SU-DHL-6 (cell line): ENCODE measurements at regions not wholly inside any gene's neighbourhood (a gene's known extent, or its start where the extent isn't known, plus 50 kb on each side); places are given as distances from the start of the nearest gene placed in this dataset.

Experiments
- CTCF ChIP-seq: fragments of 200-600 bp; sonication (generic); IDR thresholded peaks from one replicate; pipeline ENCODE4 v1.5.1; 2017; ENCODE audit warnings: antibody characterized with exemption, mild to moderate bottlenecking, low read length, moderate library complexity; ENCODE audit not compliant: insufficient read depth, poor library complexity, severe bottlenecking
- EZH2phosphoT487 ChIP-seq: fragments of 200-600 bp; sonication (generic), shearing (Covaris generic); conservative IDR thresholded peaks from 2 replicates; pipeline ENCODE4 v1.6.1; 2018; ENCODE audit warnings: mild to moderate bottlenecking, antibody characterized with exemption, low read length, moderate library complexity, mixed read lengths

- TF ChIP-seq CTCF, result no peak
- TF ChIP-seq EZH2phosphoT487, result no peak
These were observed 1967.0 kb upstream of the CDH9 start for GRCh38 chr5:29005386-29005785.
